H1 (cell line): ENCODE measurements at regions not wholly inside any gene's neighbourhood (a gene's known extent, or its start where the extent isn't known, plus 50 kb on each side); places are given as distances from the start of the nearest gene placed in this dataset.

Experiments used
- ATF3 ChIP-seq: IDR thresholded peaks from 2 replicates; pipeline ENCODE4 v1.6.1; 2011; ENCODE audit warnings: low read depth, mild to moderate bottlenecking, low read length; ENCODE audit not compliant: insufficient read depth
- EZH2 ChIP-seq: fragments of 200-600 bp; sonication (generic); IDR thresholded peaks from 2 replicates; pipeline ENCODE4 v1.7.1; 2012; ENCODE audit warnings: low read depth, mild to moderate bottlenecking, moderate library complexity, low read length, inconsistent platforms; ENCODE audit not compliant: severe bottlenecking
- RBBP5 ChIP-seq: IDR thresholded peaks from 2 replicates; pipeline ENCODE4 v1.7.1; 2012; ENCODE audit warnings: low read depth, mild to moderate bottlenecking, inconsistent platforms, low read length, moderate library complexity, borderline replicate concordance
- TCF12 ChIP-seq: IDR thresholded peaks from 2 replicates; pipeline ENCODE4 v1.6.1; 2011; ENCODE audit warnings: low read depth, mild to moderate bottlenecking, low read length

GRCh38 chr7:50937727-50938126 is 155.0 kb upstream of the GRB10 start (continued):
- TF ChIP-seq RBBP5 (no peak), EZH2 (no peak), ATF3 (no peak), TCF12 (no peak)
- TF ChIP-seq, all 59 proteins: peak for 0
